HEK293 (cell line): ENCODE measurements at regions not wholly inside any gene's neighbourhood (a gene's known extent, or its start where the extent isn't known, plus 50 kb on each side); places are given as distances from the start of the nearest gene placed in this dataset.

Experiments
- CTCF ChIA-PET: fragments of 350-600 bp; formaldehyde crosslinking; extraction: SDS; loops from one replicate; lab custom pipeline; 2021; ENCODE audit warnings: antibody characterized with exemption; lab: Yijun Ruan, JAX
- POLR2A ChIA-PET: fragments of 300-600 bp; formaldehyde crosslinking; extraction: SDS; loops from one replicate; lab custom pipeline; 2020; ENCODE audit warnings: antibody characterized with exemption, inconsistent platforms; lab: Yijun Ruan, JAX
- H3K27ac ChIP-seq: fragments of 200-500 bp; sonication (Bioruptor generic); 2 replicates; pipeline ENCODE4 v1.5.1; 2014; ENCODE audit warnings: low read depth, low read length, control low read depth, inconsistent platforms; ENCODE audit errors: extremely low read depth
- H3K36me3 ChIP-seq, 2 experiments: fragments of 200-500 bp in 1 of 2; sonication (Bioruptor generic) in 1 of 2; 1 replicate in 1 of 2; 2 replicates in 1 of 2; pipeline ENCODE4 v1.5.1; 2014 to 2017; ENCODE audit warnings: inconsistent platforms in 2 of 2, low read length in 2 of 2; ENCODE audit not compliant: control insufficient read depth in 2 of 2, insufficient read depth in 1 of 2
- H3K4me1 ChIP-seq: fragments of 200-500 bp; sonication (Bioruptor generic); 2 replicates; pipeline ENCODE4 v1.5.1; 2014; ENCODE audit warnings: mild to moderate bottlenecking, low read length, inconsistent platforms; ENCODE audit not compliant: control insufficient read depth, insufficient read depth
- H3K4me3 ChIP-seq: 2 replicates; pipeline ENCODE4 v1.5.1; 2011; ENCODE audit warnings: low read depth, mild to moderate bottlenecking, control low read depth, low read length, moderate library complexity
- H3K9me3 ChIP-seq: fragments of 200-500 bp; sonication (Bioruptor generic); 2 replicates; pipeline ENCODE4 v1.5.1; 2014; ENCODE audit warnings: low read depth, low read length, inconsistent platforms; ENCODE audit not compliant: control insufficient read depth, insufficient read depth
- HOXD13 ChIP-seq: sonication (generic); formaldehyde crosslinking; IDR thresholded peaks from 2 replicates; pipeline ENCODE4 v1.8.0; 2022; ENCODE audit warnings: missing genetic modification reagents, borderline replicate concordance
- KLF9 ChIP-seq: fragments of 450-650 bp; formaldehyde crosslinking; IDR thresholded peaks from 2 replicates; pipeline ENCODE4 v1.5.1; 2016; ENCODE audit warnings: missing biosample characterization, missing genetic modification characterization, low read depth
- PRDM2 ChIP-seq: fragments of 450-650 bp; formaldehyde crosslinking; IDR thresholded peaks from 2 replicates; pipeline ENCODE4 v1.5.1; 2016; ENCODE audit warnings: missing biosample characterization, missing genetic modification characterization, borderline replicate concordance
- ZNF121 ChIP-seq: fragments of 450-650 bp; formaldehyde crosslinking; IDR thresholded peaks from 2 replicates; pipeline ENCODE4 v1.5.1; 2016; ENCODE audit warnings: missing biosample characterization, missing genetic modification characterization
- ZNF2 ChIP-seq: fragments of 450-650 bp; formaldehyde crosslinking; IDR thresholded peaks from 2 replicates; pipeline ENCODE4 v1.5.1; 2016; ENCODE audit warnings: missing biosample characterization, missing genetic modification characterization
- ZNF335 ChIP-seq: fragments of 450-650 bp; formaldehyde crosslinking; conservative IDR thresholded peaks from 2 replicates; pipeline ENCODE4 v1.5.1; 2016; ENCODE audit warnings: missing biosample characterization, missing genetic modification characterization
- ZNF354C ChIP-seq: fragments of 450-650 bp; formaldehyde crosslinking; IDR thresholded peaks from 2 replicates; pipeline ENCODE4 v1.5.1; 2016; ENCODE audit warnings: missing biosample characterization, missing genetic modification characterization, low read depth, borderline replicate concordance
- ZNF555 ChIP-seq: fragments of 450-650 bp; formaldehyde crosslinking; conservative IDR thresholded peaks from 2 replicates; pipeline ENCODE4 v1.5.1; 2017; ENCODE audit warnings: missing biosample characterization, mild to moderate bottlenecking, missing genetic modification characterization, inconsistent platforms
- ZNF623 ChIP-seq: fragments of 450-650 bp; formaldehyde crosslinking; IDR thresholded peaks from 2 replicates; pipeline ENCODE4 v1.5.1; 2016; ENCODE audit warnings: missing biosample characterization, missing genetic modification characterization
- ZNF677 ChIP-seq: fragments of 450-650 bp; IDR thresholded peaks from 2 replicates; pipeline ENCODE4 v1.5.0; 2018; ENCODE audit warnings: missing biosample characterization, mild to moderate bottlenecking, missing genetic modification characterization, moderate library complexity
- ZNF76 ChIP-seq: fragments of 450-650 bp; formaldehyde crosslinking; IDR thresholded peaks from 2 replicates; pipeline ENCODE4; 2016; ENCODE audit warnings: low read depth, missing biosample characterization, missing genetic modification characterization, borderline replicate concordance
- ZSCAN18 ChIP-seq: fragments of 450-650 bp; formaldehyde crosslinking; IDR thresholded peaks from 2 replicates; pipeline ENCODE4 v1.5.1; 2016; ENCODE audit warnings: missing biosample characterization, missing genetic modification characterization
- ZSCAN5A ChIP-seq: fragments of 450-650 bp; formaldehyde crosslinking; IDR thresholded peaks from 2 replicates; pipeline ENCODE4 v1.5.1; 2016; ENCODE audit warnings: missing biosample characterization, missing genetic modification characterization
- TF ChIP-seq, protein P1 (sequence below): fragments of 450-650 bp; formaldehyde crosslinking; IDR thresholded peaks from 2 replicates; pipeline ENCODE4 v1.5.1; 2016; ENCODE audit warnings: missing biosample characterization, missing genetic modification characterization
- TF ChIP-seq, protein P2 (sequence below): fragments of 450-650 bp; formaldehyde crosslinking; IDR thresholded peaks from 2 replicates; pipeline ENCODE4 v1.5.1; 2016; ENCODE audit warnings: missing biosample characterization, missing genetic modification characterization
- TF ChIP-seq, protein P3 (sequence below): fragments of 450-650 bp; formaldehyde crosslinking; IDR thresholded peaks from 2 replicates; pipeline ENCODE4 v1.5.1; 2016; ENCODE audit warnings: missing biosample characterization, missing genetic modification characterization

- ChIA-PET CTCF (no interaction called here), POLR2A (no interaction called here)
- no peaks in the 10 kb centered on the region for H3K9me3 ChIP-seq
- no peaks in the 10 kb centered on the region for H3K4me1 ChIP-seq
- H3K36me3 ChIP-seq, result no peaks in the 10 kb centered on the region
- no peak overlapping the region for H3K27ac ChIP-seq
- no peak for TF ChIP-seq ZNF354C
- TF ChIP-seq ZSCAN18 (tag by site-specific recombination), result no peak
- no peak for TF ChIP-seq ZNF2 (tag by site-specific recombination)
- no peak for TF ChIP-seq ZNF335 (tag by site-specific recombination)
- no peak for TF ChIP-seq HOXD13
- no peak for TF ChIP-seq ZNF121 (tag by site-specific recombination)
- no peak for TF ChIP-seq ZNF623 (tag by site-specific recombination)
- TF ChIP-seq ZNF555, result no peak
- no peak for TF ChIP-seq PRDM2 (tag by site-specific recombination)
- no peak for TF ChIP-seq KLF9
- TF ChIP-seq, protein P1, sequence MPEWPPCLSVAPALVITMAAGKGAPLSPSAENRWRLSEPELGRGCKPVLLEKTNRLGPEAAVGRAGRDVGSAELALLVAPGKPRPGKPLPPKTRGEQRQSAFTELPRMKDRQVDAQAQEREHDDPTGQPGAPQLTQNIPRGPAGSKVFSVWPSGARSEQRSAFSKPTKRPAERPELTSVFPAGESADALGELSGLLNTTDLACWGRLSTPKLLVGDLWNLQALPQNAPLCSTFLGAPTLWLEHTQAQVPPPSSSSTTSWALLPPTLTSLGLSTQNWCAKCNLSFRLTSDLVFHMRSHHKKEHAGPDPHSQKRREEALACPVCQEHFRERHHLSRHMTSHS, result no peak
- TF ChIP-seq ZSCAN5A (tag by site-specific recombination), result no peak
- TF ChIP-seq, protein P2, sequence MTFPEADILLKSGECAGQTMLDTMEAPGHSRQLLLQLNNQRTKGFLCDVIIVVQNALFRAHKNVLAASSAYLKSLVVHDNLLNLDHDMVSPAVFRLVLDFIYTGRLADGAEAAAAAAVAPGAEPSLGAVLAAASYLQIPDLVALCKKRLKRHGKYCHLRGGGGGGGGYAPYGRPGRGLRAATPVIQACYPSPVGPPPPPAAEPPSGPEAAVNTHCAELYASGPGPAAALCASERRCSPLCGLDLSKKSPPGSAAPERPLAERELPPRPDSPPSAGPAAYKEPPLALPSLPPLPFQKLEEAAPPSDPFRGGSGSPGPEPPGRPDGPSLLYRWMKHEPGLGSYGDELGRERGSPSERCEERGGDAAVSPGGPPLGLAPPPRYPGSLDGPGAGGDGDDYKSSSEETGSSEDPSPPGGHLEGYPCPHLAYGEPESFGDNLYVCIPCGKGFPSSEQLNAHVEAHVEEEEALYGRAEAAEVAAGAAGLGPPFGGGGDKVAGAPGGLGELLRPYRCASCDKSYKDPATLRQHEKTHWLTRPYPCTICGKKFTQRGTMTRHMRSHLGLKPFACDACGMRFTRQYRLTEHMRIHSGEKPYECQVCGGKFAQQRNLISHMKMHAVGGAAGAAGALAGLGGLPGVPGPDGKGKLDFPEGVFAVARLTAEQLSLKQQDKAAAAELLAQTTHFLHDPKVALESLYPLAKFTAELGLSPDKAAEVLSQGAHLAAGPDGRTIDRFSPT (tag by site-specific recombination), result no peak
- TF ChIP-seq ZNF677 (tag by site-specific recombination), result no peak
- TF ChIP-seq ZNF76 (tag by site-specific recombination), result no peak
- TF ChIP-seq, protein P3, sequence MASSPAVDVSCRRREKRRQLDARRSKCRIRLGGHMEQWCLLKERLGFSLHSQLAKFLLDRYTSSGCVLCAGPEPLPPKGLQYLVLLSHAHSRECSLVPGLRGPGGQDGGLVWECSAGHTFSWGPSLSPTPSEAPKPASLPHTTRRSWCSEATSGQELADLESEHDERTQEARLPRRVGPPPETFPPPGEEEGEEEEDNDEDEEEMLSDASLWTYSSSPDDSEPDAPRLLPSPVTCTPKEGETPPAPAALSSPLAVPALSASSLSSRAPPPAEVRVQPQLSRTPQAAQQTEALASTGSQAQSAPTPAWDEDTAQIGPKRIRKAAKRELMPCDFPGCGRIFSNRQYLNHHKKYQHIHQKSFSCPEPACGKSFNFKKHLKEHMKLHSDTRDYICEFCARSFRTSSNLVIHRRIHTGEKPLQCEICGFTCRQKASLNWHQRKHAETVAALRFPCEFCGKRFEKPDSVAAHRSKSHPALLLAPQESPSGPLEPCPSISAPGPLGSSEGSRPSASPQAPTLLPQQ (tag by site-specific recombination), result no peak
- H3K4me3 ChIP-seq, result no peak overlapping the region
Observed at GRCh38 chr4:60652933-60653332, 547.2 kb upstream of the ADGRL3 start.
